ENCODE measurements at regions not wholly inside any gene's neighbourhood (a gene's known extent, or its start where the extent isn't known, plus 50 kb on each side); places are given as distances from the start of the nearest gene placed in this dataset.

DNA sequence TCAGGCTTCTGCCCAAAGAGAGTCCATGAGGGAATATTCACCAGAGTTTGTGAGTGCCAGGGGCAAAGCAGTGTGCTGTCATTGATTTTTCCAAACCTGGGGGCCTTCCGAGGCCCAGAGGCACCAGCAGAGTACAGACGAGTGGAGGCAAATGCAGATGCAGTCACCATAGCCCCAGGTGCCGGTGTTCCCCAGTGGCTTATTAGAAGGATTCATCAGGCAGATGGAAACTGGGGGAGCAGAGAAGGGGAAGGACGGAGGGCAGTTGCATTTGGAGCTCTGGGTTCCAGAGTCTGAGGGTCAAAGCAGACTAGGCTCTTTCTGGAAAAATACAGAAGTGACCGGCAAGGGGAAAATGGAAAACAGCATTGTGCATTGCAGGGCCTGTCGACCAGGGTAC, 184.2 kb downstream of the ANKRD60 start (continued):
- TF ChIP-seq, protein P1, sequence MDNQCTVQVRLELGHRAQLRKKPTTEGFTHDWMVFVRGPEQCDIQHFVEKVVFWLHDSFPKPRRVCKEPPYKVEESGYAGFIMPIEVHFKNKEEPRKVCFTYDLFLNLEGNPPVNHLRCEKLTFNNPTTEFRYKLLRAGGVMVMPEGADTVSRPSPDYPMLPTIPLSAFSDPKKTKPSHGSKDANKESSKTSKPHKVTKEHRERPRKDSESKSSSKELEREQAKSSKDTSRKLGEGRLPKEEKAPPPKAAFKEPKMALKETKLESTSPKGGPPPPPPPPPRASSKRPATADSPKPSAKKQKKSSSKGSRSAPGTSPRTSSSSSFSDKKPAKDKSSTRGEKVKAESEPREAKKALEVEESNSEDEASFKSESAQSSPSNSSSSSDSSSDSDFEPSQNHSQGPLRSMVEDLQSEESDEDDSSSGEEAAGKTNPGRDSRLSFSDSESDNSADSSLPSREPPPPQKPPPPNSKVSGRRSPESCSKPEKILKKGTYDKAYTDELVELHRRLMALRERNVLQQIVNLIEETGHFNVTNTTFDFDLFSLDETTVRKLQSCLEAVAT (IDR thresholded peaks at IDR 0.05): no peak
- TF ChIP-seq, protein P2, sequence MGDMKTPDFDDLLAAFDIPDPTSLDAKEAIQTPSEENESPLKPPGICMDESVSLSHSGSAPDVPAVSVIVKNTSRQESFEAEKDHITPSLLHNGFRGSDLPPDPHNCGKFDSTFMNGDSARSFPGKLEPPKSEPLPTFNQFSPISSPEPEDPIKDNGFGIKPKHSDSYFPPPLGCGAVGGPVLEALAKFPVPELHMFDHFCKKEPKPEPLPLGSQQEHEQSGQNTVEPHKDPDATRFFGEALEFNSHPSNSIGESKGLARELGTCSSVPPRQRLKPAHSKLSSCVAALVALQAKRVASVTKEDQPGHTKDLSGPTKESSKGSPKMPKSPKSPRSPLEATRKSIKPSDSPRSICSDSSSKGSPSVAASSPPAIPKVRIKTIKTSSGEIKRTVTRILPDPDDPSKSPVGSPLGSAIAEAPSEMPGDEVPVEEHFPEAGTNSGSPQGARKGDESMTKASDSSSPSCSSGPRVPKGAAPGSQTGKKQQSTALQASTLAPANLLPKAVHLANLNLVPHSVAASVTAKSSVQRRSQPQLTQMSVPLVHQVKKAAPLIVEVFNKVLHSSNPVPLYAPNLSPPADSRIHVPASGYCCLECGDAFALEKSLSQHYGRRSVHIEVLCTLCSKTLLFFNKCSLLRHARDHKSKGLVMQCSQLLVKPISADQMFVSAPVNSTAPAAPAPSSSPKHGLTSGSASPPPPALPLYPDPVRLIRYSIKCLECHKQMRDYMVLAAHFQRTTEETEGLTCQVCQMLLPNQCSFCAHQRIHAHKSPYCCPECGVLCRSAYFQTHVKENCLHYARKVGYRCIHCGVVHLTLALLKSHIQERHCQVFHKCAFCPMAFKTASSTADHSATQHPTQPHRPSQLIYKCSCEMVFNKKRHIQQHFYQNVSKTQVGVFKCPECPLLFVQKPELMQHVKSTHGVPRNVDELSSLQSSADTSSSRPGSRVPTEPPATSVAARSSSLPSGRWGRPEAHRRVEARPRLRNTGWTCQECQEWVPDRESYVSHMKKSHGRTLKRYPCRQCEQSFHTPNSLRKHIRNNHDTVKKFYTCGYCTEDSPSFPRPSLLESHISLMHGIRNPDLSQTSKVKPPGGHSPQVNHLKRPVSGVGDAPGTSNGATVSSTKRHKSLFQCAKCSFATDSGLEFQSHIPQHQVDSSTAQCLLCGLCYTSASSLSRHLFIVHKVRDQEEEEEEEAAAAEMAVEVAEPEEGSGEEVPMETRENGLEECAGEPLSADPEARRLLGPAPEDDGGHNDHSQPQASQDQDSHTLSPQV (IDR thresholded peaks at IDR 0.05): no peak

DNA sequence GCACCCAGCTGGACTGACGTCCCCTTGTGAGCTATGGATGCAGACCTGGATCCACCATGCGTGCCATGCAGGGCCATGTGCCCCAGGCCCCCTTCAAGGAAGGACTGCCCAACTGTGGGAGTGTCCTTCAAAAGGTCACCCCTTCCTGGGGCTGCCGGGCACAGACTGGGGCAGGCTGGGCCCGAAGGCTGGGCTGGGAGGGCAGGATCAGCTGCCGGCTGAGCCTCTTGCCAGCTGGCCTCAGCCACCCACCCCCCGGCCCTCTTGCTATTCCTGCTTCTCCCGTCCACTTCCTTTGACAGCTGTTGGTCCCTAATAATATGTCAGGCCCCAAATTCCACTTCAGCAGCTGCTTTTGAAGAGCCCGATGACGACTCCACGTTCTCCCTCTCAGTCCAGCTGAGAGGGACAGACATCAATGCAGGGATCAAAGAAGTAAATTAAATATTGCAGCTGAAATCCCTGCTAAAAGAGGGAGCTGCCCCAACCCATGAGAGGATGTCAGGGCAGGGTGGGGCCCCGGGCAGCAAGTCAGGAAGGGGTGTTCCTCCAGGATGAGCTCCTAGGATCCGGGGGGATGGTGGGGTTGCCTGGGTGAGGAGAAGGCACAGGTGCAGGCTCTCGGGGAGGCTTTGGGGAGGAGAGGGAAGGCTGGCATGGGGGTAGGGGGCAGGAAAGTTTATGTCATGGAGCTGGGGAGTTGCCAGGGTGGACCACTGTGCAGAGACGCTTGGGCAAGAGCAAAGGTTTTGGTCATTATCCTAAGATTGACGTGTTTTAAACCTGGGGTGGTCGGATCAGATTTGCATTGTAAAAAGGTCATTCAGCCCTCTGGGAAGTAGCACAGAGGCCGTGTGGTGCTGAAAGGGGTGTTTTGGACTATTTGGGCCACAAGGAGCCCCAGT, 185.0 kb downstream of the ANKRD60 start:
- in situ Hi-C loops (cut with MboI) (no loop called here), intact Hi-C loops (cut with micrococcal nuclease; ENCODE audit: unreplicated experiment) (no loop called here)
- DNase-seq (ENCODE audit: low read depth, low spot score) (no peak), FAIRE-seq (no peak), ATAC-seq (no peak)
- Histone ChIP-seq H3K9ac (ENCODE audit: control insufficient read depth, insufficient read depth, low read length) (no peak overlapping the region), H3K9me3 (replicated peaks; ENCODE audit: control insufficient read depth, insufficient read depth, low read length) (no peaks in the 10 kb centered on the region), H3K4me3 (no peak overlapping the region), H3K27me3 (replicated peaks in 1 of 2; ENCODE audit: control insufficient read depth in 2 of 2, insufficient read depth in 2 of 2, low read length in 1 of 2) (peaks cover 0 to 5% of the 10 kb centered on the region in 2 experiments; a peak in 2 of 4 replicates), H3K4me1 (ENCODE audit: control insufficient read depth, insufficient read depth, low read length) (no peaks in the 10 kb centered on the region), H3K79me2 (ENCODE audit: control insufficient read depth, insufficient read depth, low read length) (no peaks in the 10 kb centered on the region), H3K36me3 (ENCODE audit: control insufficient read depth in 2 of 2, insufficient read depth in 2 of 2, low read length in 1 of 2) (no peaks in the 10 kb centered on the region), H3K27ac (ENCODE audit: control insufficient read depth, insufficient read depth) (no peak overlapping the region), H4K20me1 (ENCODE audit: control insufficient read depth, insufficient read depth) (no peaks in the 10 kb centered on the region), H3K4me2 (ENCODE audit: control insufficient read depth, insufficient read depth) (no peak overlapping the region), H2AFZ (ENCODE audit: control insufficient read depth, low read depth, low read length) (no peak overlapping the region)
- ChIA-PET SMC1A (ENCODE audit: uncharacterized antibody, unreplicated experiment) (no interaction called here), CTCF (no interaction called here), POLR2A (no interaction called here), RAD21 (ENCODE audit: unreplicated experiment) (no interaction called here)
- no TSS peak for BruUV-seq (replicated peaks)
- no peak for TF ChIP-seq PAX5 (IDR thresholded peaks at IDR 0.05; ENCODE audit: borderline replicate concordance, low read depth, low read length)
- 23% methylated on average over 16 of the region's 17 CpGs for WGBS (ENCODE audit: insufficient coverage, insufficient replicate concordance, low lambda C conversion rate, missing lambda C conversion rate)

All from GM12878 (cell line).